ELR (cell line): ENCODE measurements at regions not wholly inside any gene's neighbourhood (a gene's known extent, or its start where the extent isn't known, plus 50 kb on each side); places are given as distances from the start of the nearest gene placed in this dataset.
"Not testable (repeated sequence)": the region's sequence is repeated elsewhere in the genome, so short reads cannot be mapped to it uniquely, and the experiment has no call there.

Experiments used
- DNase-seq: peaks from one replicate; pipeline ENCODE4 v3.0.0-alpha.2; 2015; ENCODE audit warnings: low read depth

GRCh38 chr6:51480040-51480439, 607.4 kb downstream of the PKHD1 start:
- no peak for DNase-seq

- not testable (repeated sequence) for DNase-seq
These were observed 601.5 kb downstream of the PKHD1 start for GRCh38 chr6:51485869-51486268.

- no peak for DNase-seq
These were observed 599.5 kb downstream of the PKHD1 start for GRCh38 chr6:51487937-51488336.

- no peak for DNase-seq
These were observed 598.3 kb downstream of the PKHD1 start for GRCh38 chr6:51489133-51489532.

GRCh38 chr6:51490101-51490500, 597.3 kb downstream of the PKHD1 start:
- DNase-seq, result no peak

- DNase-seq, result no peak
These were observed 593.1 kb downstream of the PKHD1 start for GRCh38 chr6:51494342-51494741.

GRCh38 chr6:51495096-51495495, 592.3 kb downstream of the PKHD1 start:
- DNase-seq, result no peak

- no peak for DNase-seq
These were observed 591.6 kb downstream of the PKHD1 start for GRCh38 chr6:51495610-51496396.

GRCh38 chr6:51502996-51503395, 584.4 kb downstream of the PKHD1 start:
- no peak for DNase-seq

- no peak for DNase-seq
These were observed 582.0 kb downstream of the PKHD1 start for GRCh38 chr6:51505434-51505833.

- DNase-seq, result no peak
These were observed 577.8 kb downstream of the PKHD1 start for GRCh38 chr6:51509597-51509996.

GRCh38 chr6:51511081-51511480, 576.3 kb downstream of the PKHD1 start:
- no peak for DNase-seq

- DNase-seq, result no peak
These were observed 573.3 kb downstream of the PKHD1 start for GRCh38 chr6:51513891-51514747.

GRCh38 chr6:51514748-51515402, 572.5 kb downstream of the PKHD1 start:
- no peak for DNase-seq

- DNase-seq, result no peak
These were observed 561.4 kb downstream of the PKHD1 start for GRCh38 chr6:51526049-51526448.

GRCh38 chr6:51526922-51527321, 560.5 kb downstream of the PKHD1 start:
- DNase-seq, result no peak

GRCh38 chr6:51528556-51528955, 558.9 kb downstream of the PKHD1 start:
- no peak for DNase-seq

GRCh38 chr6:51529240-51529639, 558.2 kb downstream of the PKHD1 start:
- DNase-seq, result no peak

GRCh38 chr6:51531623-51532022, 555.8 kb downstream of the PKHD1 start:
- no peak for DNase-seq

- no peak for DNase-seq
These were observed 553.5 kb downstream of the PKHD1 start for GRCh38 chr6:51533962-51534361.

- DNase-seq, result no peak
These were observed 552.1 kb downstream of the PKHD1 start for GRCh38 chr6:51535327-51535726.

GRCh38 chr6:51536728-51537127, 550.7 kb downstream of the PKHD1 start:
- no peak for DNase-seq

- DNase-seq, result no peak
These were observed 545.6 kb downstream of the PKHD1 start for GRCh38 chr6:51541847-51542246.
